ENCODE measurements at regions not wholly inside any gene's neighbourhood (a gene's known extent, or its start where the extent isn't known, plus 50 kb on each side); places are given as distances from the start of the nearest gene placed in this dataset.

GRCh38 chr15:47484997-47485396 is 232.3 kb upstream of the SEMA6D start:
- DNase-seq (ENCODE audit: low read depth in 4 of 4, low spot score in 1 of 4), result no peak

DNA sequence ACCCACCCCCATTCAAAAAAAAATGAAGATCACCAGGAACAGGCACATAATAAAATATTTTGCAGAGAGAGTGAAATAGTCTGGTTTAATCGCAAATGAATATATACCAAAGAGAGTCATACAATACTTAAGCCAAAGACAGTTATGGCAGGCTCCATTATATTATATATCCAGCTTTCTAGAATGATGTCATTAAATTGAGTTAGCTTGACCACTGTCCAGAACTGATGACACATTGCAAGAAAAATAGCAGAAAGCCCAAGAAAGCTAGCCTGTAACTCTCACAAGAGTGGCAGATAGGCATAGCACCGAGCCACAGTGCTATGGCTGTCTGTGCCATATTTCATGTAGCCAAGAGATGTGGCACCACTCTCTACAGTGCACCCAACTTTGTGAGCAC is 231.9 kb upstream of the SEMA6D start:
- no peak for DNase-seq (ENCODE audit: low read depth in 4 of 4, low spot score in 1 of 4)

DNA sequence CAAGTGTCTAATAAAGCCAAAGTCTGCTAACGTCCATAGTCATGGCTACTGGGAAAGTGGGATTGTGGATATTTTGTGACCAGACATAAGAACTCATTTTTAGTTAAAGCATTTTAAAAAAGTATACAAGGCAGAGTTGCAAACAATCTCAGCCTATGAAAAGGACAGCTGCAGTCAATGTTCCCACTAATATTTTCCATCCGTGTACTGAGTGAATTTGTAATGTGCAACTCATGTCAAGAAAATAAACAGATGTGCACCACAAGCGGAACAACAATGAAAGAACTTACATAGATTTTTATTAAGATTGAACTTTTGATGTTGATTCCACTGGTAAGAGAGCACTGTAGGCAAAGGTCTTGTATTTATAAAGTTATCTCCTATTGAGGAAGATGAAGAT is 231.3 kb upstream of the SEMA6D start:
- DNase-seq (ENCODE audit: low read depth in 4 of 4, low spot score in 1 of 4), result no peak

DNA sequence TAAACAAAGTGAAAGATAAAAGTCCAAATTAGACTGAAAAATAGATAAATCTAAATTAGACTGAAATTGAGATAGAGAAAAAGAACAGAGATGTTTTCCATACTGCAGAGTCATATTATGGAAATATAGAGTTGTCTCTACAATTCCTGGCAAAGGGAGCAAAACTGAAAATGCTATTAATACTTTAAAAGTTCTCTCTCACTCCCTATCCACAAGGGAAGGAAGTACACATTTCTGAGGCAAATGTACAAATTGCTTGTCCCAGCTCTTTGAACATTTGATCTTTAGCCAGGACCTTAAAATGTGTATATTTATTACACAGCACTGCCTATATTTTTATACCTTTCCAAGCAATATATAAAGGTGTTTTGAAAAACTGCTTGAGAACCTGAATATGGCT is 225.1 kb upstream of the SEMA6D start:
- no peak for DNase-seq (ENCODE audit: low read depth in 4 of 4, low spot score in 1 of 4)

- DNase-seq (ENCODE audit: low read depth in 4 of 4, low spot score in 1 of 4), result no peak
Observed at GRCh38 chr15:47493357-47494247, 223.7 kb upstream of the SEMA6D start.

DNA sequence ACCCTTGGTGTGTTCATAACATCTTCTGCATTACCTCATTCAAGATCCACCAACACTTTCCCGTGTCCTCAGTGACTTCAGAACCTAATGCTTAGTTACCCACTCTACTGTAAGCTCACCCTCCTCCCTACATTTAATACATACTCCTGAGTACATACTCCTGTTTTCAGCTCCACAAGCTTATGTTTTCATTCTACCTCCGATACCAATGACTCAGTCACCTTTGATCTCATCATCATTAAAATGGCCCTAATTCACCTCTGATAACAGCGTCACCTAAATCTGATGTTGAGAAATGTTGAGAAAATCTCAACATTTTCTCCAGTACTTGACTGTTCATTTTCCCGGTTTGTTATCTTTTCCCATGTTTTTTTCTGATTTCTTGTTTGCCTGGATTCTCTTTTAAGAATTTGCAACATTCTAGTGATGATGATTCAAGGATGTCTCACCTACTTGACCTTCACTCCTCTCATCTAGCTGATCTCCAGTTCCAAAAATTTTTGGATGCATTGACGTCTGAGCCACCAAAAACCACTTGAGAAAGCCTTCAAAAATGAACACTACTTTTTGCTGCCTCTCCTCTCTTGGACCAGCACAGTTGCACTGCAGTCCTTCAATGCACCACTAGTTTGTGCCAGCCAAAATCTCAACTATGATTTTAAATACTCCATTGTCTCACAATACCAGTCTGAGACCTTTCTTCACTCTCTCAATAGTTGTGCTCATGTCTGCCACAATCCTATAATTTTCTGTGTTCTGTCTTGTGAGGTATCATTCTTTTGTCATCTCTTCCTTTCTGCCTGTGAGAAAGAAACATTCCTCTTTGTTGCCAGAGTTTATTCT is 220.7 kb upstream of the SEMA6D start:
- no peak for DNase-seq (ENCODE audit: low read depth in 4 of 4, low spot score in 1 of 4)

GRCh38 chr15:47500842-47501241 is 216.5 kb upstream of the SEMA6D start:
- no peak for DNase-seq (ENCODE audit: low read depth in 4 of 4, low spot score in 1 of 4)

DNA sequence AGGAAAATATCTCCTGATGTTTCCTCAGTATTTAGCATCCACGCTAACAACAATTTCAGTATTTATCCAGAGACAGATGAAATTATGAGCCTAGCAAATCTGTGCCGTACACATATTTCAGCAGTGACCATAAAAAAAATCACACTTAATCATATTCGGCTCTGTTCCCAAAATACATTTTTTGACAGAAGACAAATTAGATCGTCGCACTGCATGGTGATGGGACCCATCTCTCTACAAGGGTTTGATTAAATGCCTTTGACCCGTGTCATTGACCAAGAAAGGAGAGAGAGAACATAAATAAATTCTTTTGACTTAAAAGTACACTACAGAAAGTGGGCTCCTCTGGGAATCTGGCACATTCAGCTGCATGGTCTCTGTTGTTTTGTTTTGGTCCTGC is 215.3 kb upstream of the SEMA6D start:
- DNase-seq (ENCODE audit: low read depth in 4 of 4, low spot score in 1 of 4), result no peak

DNA sequence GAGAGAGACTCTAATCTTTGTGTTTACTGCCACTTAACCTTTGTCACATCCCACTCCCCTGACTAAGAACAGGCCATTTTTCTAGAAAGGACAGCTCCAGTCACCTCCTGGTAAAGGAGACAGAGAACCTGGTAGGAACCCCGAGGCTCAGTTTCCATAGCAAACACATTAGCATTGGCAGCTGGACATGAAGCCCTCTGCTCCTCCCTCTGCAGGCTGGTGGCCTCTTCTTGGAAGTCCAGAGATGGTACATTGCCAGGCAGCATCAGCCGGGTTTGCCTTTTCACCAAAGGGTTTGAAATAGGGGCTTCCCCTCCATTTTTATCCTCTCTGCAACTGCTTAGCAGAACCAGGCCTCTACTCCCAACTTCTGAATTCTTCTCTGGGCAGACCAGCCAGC is 213.4 kb upstream of the SEMA6D start:
- DNase-seq (ENCODE audit: low read depth in 4 of 4, low spot score in 1 of 4), result no peak

DNA sequence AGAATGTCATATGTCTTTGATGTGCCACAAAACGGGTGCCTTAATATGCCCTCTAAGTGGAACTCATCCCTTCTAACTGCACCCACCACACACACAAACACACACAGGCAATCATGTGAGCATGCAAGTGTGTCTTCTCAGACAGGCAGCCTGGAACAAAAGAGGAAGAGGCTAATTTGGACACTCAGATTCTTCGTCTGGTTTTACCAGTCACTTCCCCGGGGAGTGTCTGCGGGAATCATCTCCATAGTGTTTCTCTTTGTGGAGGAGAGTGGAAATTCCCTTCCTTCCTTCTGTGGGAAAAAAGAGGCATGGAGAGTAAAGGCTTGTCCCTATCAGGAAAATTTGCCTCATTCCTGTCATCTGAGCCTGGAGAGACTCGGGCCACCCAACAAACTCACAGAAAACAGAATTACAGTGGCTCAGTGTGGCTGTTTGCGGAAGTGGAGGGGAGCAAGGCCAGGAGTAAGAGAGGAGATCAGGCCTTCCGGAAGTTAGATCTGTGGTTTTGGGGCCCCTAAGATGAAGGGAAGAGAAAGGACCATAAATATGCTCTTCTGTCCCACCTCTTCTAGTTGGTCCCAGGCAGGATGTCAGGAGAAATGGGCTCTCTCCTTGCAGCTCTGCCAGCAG is 212.6 kb upstream of the SEMA6D start:
- DNase-seq (ENCODE audit: low read depth in 4 of 4, low spot score in 1 of 4), result no peak

- no peak for DNase-seq (ENCODE audit: low read depth in 4 of 4, low spot score in 1 of 4)
Observed at GRCh38 chr15:47505712-47506328, 211.5 kb upstream of the SEMA6D start.

- no peak for DNase-seq (ENCODE audit: low read depth in 4 of 4, low spot score in 1 of 4)
Observed at GRCh38 chr15:47506329-47507100, 210.8 kb upstream of the SEMA6D start.

DNA sequence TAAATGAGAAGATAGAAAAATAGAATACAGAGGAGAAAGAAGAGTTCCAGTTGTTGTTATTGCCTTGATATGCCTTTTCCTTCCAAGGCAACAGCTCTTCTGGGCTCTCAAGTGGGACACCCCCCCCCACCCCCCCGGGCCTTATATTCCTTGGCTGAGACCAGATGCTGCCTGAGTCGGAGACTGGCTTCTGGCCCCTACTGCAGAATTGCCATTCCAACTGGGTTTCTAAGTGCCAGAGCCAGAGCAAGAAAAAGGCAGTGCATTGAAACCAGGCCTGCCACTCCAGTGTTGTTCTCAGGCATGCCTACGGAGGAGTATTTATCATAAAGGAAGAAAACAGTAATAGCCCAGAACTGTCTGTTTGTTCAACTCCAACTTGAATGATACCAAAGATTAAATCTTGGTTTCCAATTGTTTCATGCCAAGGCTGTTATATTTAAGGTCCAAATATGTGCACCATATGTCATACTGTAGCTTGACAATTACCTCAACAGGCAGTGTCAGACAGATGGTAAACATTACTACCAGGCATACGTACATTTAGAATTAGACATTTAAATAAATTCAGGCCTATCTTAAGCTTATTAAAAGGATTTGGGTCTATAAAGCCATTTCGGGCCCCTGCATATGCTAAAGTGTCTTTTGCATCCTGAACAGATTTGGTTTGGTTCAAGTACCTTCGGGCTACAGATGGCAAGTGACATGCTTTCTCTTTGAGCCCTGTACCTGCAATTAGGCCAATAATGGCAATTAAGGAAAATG is 209.9 kb upstream of the SEMA6D start:
- no peak for DNase-seq (ENCODE audit: low read depth in 4 of 4, low spot score in 1 of 4)

- no peak for DNase-seq (ENCODE audit: low read depth in 4 of 4, low spot score in 1 of 4)
Observed at GRCh38 chr15:47511261-47511660, 206.0 kb upstream of the SEMA6D start.

GRCh38 chr15:47513471-47513870 is 203.8 kb upstream of the SEMA6D start:
- no peak for DNase-seq (ENCODE audit: low read depth in 4 of 4, low spot score in 1 of 4)

- no peak for DNase-seq (ENCODE audit: low read depth in 4 of 4, low spot score in 1 of 4)
Observed at GRCh38 chr15:47514200-47514652, 203.1 kb upstream of the SEMA6D start.

DNA sequence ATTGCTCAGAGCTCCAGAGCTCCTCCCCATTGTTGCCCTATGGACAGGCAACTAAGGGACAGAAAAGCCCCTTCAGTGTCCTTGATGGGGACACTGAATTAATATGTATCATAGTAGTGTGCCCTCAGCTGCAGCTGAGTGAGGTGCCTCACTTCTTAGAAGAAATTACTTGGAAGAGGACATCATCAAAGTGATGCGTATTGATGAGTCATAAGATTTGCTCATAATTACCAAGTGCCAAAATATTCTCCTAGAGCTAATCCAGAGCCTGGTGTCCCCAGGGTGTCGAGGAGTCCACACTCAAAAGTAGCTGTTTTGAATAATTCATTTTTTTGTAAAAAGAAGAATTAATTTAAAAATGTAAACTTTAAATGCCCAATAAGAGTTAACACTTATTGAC is 200.7 kb upstream of the SEMA6D start:
- no peak for DNase-seq (ENCODE audit: low read depth in 4 of 4, low spot score in 1 of 4)

GRCh38 chr15:47516972-47517371 is 200.3 kb upstream of the SEMA6D start:
- DNase-seq (ENCODE audit: low read depth in 4 of 4, low spot score in 1 of 4), result no peak

DNA sequence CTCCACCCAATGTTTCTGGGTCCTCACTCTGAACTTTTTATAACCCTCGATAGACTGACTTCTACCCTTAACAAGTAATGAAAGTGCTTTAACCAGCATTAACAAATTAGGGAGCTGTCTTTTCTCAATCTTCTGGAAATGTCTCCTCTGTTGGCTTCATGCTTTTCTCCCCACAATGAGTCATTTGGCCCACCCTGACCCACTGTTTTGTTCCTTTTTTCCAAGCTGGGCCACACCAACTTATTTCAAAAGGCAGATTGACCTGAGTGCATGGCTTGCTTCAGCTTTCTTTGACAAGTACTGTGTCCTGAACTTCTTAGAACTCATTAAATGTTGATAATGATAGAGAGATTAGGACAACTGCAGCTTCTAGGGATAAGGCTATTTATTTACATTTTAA is 199.6 kb upstream of the SEMA6D start:
- DNase-seq (ENCODE audit: low read depth in 4 of 4, low spot score in 1 of 4), result no peak
